Right cardiac atrium (tissue), 5 donors: ENCODE measurements at regions not wholly inside any gene's neighbourhood (a gene's known extent, or its start where the extent isn't known, plus 50 kb on each side); places are given as distances from the start of the nearest gene placed in this dataset.

Experiments used
- ATAC-seq, 2 donors: fragments of 200-7000 bp; cut with Tn5 transposase; one replicate each; pipeline versions ENCODE4 v1.8.0 to v1.9.1; 2020; ENCODE audit warnings: moderate library complexity in 2 of 2, mild to moderate bottlenecking in 1 of 2
- DNase-seq, 3 donors: peaks; one replicate each; pipeline ENCODE4 v3.0.0-alpha.2; 2020
- H3K27ac ChIP-seq: one replicate; pipeline ENCODE4 v1.5.1; 2013; ENCODE audit warnings: mild to moderate bottlenecking, low read length, control low read depth, moderate library complexity
- H3K27me3 ChIP-seq: one replicate; pipeline ENCODE4 v1.6.1; 2013; ENCODE audit not compliant: control insufficient read depth, insufficient read depth
- H3K4me1 ChIP-seq: one replicate; pipeline ENCODE4 v1.6.1; 2013; ENCODE audit warnings: low read length; ENCODE audit not compliant: control insufficient read depth, insufficient read depth
- H3K4me3 ChIP-seq: one replicate; pipeline ENCODE4 v1.5.1; 2013; ENCODE audit warnings: low read length, control low read depth
- H3K9me3 ChIP-seq: one replicate; pipeline ENCODE4 v1.6.1; 2013; ENCODE audit warnings: low read length; ENCODE audit not compliant: control insufficient read depth
- WGBS: extraction: QIAGEN DNeasy Blood & Tissue Kit; methylation state at CpG from one replicate; pipeline ENCODE4 v1.1.7; 2013; 5-methylcytosine and 5-hydroxymethylcytosine counted together
- intact Hi-C, 4 donors: fragments of 100-400 bp; cut with DNase I; formaldehyde crosslinking; loops; one replicate each; pipeline versions ENCODE4 v1.11.0 to v1.14.0; 2022 to 2023
- donor health status: healthy with polysubstance abuse.
- donor health status: DM: no; HTN: yes; CAD: no.
- donor health status: DM: no; HTN: no; CAD: no.
- donor health status: DM: no; HTN: yes; CAD: no; lungs with severe emphysema.
- donor health status: DM: yes; HTN: yes; CAD: no.

DNA sequence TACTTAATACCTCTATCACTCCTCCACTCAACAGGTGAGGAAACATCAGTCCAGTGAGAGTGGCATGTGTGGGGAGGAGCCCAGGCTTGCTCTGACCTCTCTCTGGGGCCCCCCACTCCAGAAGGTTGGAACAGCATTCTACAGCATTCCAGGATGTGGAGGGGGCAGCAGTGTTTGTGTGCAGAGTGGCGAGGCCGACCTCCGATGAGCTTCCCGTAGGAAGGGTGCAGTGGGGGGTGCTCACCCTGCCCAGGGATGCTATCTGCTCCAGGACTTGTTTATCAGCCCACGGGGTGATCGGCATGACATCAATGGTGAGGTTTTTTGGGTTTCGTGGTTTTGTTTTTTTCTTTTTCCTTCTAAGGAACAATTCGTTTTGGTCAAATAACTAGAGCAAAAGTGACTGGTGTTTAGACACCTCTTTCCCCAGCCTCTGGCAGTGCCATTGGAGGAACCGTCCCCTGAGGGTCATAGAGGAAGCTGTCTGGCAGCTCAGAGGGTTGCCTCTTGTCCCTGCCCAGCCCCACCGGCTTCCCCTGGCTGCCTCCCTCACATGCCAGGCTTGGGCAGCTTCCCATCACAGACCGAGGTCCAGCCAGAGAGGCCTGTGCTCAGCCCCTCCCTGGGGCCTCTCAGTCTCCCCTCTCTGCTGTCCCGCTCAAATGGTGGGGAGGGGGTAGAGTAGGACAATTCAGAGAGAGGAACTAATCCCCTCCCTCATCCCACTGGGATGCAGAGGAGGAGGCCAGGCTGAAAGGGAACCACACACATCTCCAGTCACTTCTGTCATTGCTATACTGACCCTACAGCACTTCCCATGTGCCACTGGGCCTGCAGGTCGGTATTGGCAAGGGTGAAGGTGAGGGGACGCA is 96.5 kb downstream of the ZFP36L2 start:
- Histone ChIP-seq H3K4me3 (no peak overlapping the region), H3K4me1 (peaks cover 12% of the 10 kb centered on the region), H3K27ac (peak overlapping the region; percentile 22), H3K27me3 (no peaks in the 10 kb centered on the region), H3K9me3 (no peaks in the 10 kb centered on the region)
- 49% methylated on average over 14 of the region's 14 CpGs for WGBS
- intact Hi-C loops: loop anchor here (5.0 to 10.0 kb wide), 3 partner anchors 97 to 355 kb away; partner anchors contain the start of gene ZFP36L2 (in 3 of the 4)
- ATAC-seq (peak; percentile 6 to 25), DNase-seq (peak; percentile 51 to 79 (median 78))

DNA sequence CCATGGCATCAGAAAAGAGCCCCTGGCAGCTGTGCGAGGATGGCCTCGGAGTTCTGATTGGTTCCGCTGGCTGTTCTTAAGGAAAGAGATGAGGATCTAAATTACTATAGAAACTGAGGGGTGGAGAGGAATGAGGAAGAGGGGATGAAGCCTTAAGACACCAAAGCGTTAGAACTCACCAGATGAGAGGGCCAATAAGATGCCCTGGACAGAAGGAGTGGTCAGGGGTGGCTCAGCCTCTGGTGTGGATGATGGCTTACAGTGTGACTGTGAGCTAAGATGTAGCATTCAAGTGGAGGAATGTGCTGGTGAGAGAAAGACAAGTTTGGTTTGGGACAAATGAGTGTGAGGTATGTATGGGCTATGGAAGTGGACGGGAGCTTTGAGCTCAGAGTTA is 97.8 kb downstream of the ZFP36L2 start:
- H3K9me3 ChIP-seq: no peaks in the 10 kb centered on the region
- no peak overlapping the region for H3K4me3 ChIP-seq
- no peaks in the 10 kb centered on the region for H3K27me3 ChIP-seq
- 86% methylated on average over 5 of the region's 5 CpGs for WGBS
- peaks cover 12% of the 10 kb centered on the region for H3K4me1 ChIP-seq
- ATAC-seq (no peak), DNase-seq (no peak)
- no peak overlapping the region for H3K27ac ChIP-seq
- intact Hi-C loops: loop anchor here in 2 of 4 donors (5.0 to 10.0 kb wide), 3 partner anchors 99 to 356 kb away; partner anchors contain the start of gene ZFP36L2 (in 1 of the 2)

DNA sequence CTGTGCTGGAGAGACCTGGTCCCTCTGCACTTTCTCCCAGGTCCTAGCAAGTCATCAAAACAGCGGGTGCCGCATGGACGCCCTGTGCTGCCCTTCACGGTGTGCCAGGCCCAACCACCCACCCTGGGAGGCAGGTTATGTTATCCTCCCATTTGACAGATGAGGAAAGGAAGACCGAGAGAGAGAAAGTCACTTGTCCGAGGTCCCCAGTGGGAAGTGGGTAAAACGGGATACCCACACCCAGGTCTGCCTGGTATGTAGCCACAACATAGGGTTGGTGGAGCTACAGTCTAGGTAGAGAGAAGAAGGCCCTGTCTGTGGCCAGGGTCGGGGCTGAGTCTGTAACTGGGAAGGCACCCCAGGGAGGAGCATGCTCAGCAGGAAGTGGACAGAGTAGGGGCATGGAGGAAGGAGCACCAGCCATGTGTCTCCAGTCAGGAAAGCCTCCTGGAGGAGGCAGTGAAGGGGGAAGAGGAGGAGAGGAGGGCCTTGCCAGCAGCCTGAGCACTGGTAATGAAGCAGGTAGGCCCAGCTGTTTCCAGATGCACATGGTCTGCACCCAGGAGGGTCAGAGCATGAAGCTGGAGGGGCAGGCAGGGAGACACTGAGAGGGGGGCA is 98.4 kb downstream of the ZFP36L2 start:
- WGBS: 88% methylated on average over 8 of the region's 8 CpGs
- ATAC-seq: no peak
- Histone ChIP-seq H3K27ac (no peak overlapping the region), H3K27me3 (no peaks in the 10 kb centered on the region), H3K4me3 (no peak overlapping the region), H3K9me3 (no peaks in the 10 kb centered on the region), H3K4me1 (peaks cover 12% of the 10 kb centered on the region)
- intact Hi-C loops: loop anchor here in 2 of 4 donors (5.0 to 10.0 kb wide), 3 partner anchors 99 to 357 kb away; partner anchors contain the start of gene ZFP36L2 (in 1 of the 2)
- DNase-seq: peak in 1 of 3 donors; percentile 48

DNA sequence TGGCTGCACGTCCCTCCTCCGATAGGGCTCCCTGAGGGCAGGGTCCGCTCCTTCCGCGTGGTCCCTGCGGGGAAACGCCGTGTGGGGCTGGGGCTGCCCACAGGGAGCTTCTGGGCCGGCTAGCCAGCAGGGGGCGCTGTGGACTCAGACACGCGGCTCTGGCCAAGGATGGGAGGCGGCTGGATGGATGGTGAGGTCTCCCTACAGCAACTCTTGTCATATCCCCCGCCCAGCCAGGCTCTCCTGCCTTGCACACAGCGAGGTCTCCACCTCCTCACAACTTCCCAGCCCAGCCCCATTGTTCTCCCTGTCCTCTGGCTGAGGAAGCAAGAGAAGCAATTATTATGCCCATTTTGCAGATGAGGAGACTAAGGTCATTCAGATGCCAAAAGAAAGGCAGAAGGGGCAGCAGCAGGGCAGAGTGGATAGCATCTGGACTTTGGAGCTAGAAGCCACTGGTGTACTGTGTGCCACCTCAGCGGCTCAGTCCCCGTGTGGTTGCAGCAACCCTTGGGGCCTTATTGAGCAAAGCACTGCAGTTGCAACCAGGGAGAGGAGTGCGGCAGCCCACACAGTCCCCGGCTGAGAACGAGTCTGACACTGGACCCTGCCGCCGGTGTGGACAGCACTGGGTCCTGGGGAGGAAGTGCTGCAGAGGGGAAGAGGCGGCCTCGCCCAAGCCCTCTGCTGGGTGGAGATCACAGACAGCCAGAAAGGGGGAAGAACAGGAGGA is 99.0 kb downstream of the ZFP36L2 start:
- H3K27ac ChIP-seq: no peak overlapping the region
- WGBS: 67% methylated on average over 24 of the region's 24 CpGs
- H3K9me3 ChIP-seq: no peaks in the 10 kb centered on the region
- H3K4me1 ChIP-seq: peaks cover 12% of the 10 kb centered on the region
- no peaks in the 10 kb centered on the region for H3K27me3 ChIP-seq
- intact Hi-C loops: loop anchor here in 2 of 4 donors (5.0 to 10.0 kb wide), 3 partner anchors 100 to 357 kb away; partner anchors contain the start of gene ZFP36L2 (in 1 of the 2)
- ATAC-seq: peak; percentile 34 to 47
- peak; percentile 73 to 91 (median 88) for DNase-seq
- H3K4me3 ChIP-seq: no peak overlapping the region

DNA sequence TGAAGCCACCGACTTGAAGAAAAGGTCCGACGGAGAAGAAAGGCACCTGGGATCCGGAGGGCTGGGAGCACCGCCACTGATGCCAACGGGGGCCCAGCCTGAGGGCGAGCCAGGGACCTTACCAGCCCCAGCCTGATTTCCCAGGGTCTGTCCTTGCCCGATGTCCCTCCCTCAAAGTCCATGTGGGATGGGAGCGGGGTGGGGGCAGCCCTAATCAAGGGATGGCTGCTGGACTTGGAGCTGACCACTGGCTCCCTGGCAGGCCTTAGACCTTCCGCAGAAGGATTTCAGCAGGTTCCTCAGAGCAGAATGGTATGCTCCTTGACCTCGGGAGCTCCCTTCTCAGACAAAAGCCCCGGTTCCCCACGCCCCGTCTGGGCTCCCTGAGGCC is 99.6 kb downstream of the ZFP36L2 start:
- H3K27me3 ChIP-seq: no peaks in the 10 kb centered on the region
- intact Hi-C loops: loop anchor here in 2 of 4 donors (5.0 to 10.0 kb wide), 3 partner anchors 100 to 358 kb away; partner anchors contain the start of gene ZFP36L2 (in 1 of the 2)
- H3K9me3 ChIP-seq: no peaks in the 10 kb centered on the region
- H3K4me1 ChIP-seq: peaks cover 12% of the 10 kb centered on the region
- 92% methylated on average over 14 of the region's 14 CpGs for WGBS
- H3K27ac ChIP-seq: no peak overlapping the region
- no peak overlapping the region for H3K4me3 ChIP-seq
- peak in 1 of 3 donors; percentile 45 for DNase-seq
- no peak for ATAC-seq

DNA sequence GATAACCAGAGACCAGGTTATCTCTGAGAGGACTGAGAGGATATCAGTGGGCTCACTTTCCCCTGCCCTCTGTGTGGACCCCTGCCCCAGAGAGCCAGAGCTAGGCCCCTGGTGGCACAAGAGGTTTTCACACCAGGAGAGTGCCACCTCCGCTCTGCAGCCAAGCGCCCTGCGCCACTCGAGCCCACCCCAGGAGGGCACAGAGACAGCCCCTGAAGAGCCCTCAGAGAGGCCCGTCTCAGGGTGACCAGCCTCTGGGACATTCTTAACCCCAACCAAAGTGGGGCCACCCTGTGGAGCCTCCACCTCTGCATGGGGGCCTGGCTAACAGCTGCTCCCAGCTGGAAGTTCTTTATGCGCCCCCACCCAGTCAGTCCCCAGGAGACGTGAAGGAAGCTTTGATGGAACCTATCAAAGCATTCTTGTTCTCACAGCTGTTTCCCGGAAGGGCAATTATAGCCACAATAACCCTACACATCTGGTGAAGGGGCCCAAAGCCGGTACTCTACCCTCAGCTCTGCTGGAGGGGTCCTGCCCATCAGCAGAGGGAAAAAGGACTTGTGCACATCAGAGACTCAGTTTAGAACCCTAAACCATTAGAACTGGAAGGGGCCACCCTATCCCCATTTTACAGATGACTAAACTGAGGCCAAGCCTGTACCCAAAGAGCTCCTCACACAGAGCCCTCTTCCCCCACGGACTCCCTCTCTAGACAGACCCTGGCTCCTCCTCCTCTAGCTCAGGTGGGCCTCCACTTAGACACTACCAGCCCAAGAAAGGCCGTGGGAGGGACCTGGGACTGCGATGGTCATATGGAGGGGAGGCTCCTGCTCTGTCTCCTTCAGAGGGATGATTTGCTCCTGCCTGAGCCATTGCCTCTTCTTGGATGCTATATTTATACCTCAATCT is 101.1 kb downstream of the ZFP36L2 start:
- 74% methylated on average over 12 of the region's 12 CpGs for WGBS
- Histone ChIP-seq H3K9me3 (no peaks in the 10 kb centered on the region), H3K4me1 (peaks cover 4% of the 10 kb centered on the region), H3K4me3 (no peak overlapping the region), H3K27me3 (no peaks in the 10 kb centered on the region), H3K27ac (no peak overlapping the region)
- intact Hi-C loops: loop anchor here in 2 of 4 donors (5.0 to 10.0 kb wide), 3 partner anchors 102 to 359 kb away; partner anchors contain the start of gene ZFP36L2 (in 1 of the 2)
- ATAC-seq (no peak), DNase-seq (no peak)

DNA sequence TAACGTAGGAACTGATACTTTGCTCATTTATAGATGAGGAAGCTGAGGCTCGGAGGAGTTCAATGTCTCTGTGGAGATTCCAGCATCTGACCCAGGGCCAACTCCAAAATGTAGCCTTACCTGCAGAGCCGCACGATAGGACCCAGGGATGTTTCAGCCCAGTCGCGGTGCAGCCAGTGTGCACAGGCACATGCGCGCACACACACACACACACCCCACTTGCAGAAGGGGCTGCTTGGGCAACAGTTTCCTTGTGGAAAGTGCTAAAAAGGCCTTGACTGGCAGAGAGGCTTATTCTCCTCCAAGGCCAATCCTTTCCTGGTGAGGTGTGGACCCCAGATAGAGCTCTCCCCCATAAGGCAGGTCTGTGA is 101.7 kb downstream of the ZFP36L2 start:
- Histone ChIP-seq H3K4me1 (no peaks in the 10 kb centered on the region), H3K9me3 (no peaks in the 10 kb centered on the region), H3K27me3 (no peaks in the 10 kb centered on the region), H3K27ac (no peak overlapping the region), H3K4me3 (no peak overlapping the region)
- WGBS: 84% methylated on average over 8 of the region's 8 CpGs
- DNase-seq (no peak), ATAC-seq (no peak)
- intact Hi-C loops: loop anchor here in 2 of 4 donors (5.0 to 10.0 kb wide), 3 partner anchors 103 to 360 kb away; partner anchors contain the start of gene ZFP36L2 (in 1 of the 2)

DNA sequence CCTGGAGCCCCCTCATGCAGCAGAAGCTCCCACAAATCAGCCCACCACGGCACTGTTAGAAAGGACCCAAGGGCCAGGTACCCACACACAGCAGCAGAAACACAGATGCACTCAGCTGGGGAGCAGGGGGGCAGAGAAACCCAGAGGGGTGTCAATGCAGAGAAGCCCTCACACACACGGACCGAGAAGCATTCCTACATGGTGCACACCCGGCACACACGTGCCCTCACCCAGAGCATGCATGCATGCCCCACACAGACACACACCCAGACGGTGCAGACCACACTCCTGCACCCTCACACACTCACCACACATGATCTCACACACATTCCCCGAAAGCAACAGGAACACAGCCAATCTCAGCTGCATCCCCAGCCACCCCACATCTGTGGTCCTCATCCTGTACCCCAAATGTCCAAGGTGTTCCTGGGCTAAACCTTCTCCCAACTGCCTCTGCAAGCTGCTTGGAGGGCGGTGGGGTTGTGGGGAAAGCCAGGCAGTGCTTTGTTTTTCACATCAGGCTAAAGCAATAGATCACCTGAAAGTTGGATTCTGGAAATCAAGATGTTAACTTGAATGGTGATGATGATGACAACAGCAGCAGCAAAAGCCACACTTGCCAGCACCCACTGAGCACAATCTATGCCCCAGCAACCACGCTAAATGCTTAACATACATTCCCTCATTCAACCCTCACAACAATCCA is 102.3 kb downstream of the ZFP36L2 start:
- Histone ChIP-seq H3K4me1 (no peaks in the 10 kb centered on the region), H3K9me3 (no peaks in the 10 kb centered on the region), H3K27ac (no peak overlapping the region), H3K4me3 (no peak overlapping the region), H3K27me3 (no peaks in the 10 kb centered on the region)
- intact Hi-C loops: loop anchor here in 2 of 4 donors (10.0 kb wide), 2 partner anchors 149 to 361 kb away; no protein-coding TSS in a partner anchor
- ATAC-seq (no peak), DNase-seq (no peak)
- WGBS: 73% methylated on average over 9 of the region's 9 CpGs

DNA sequence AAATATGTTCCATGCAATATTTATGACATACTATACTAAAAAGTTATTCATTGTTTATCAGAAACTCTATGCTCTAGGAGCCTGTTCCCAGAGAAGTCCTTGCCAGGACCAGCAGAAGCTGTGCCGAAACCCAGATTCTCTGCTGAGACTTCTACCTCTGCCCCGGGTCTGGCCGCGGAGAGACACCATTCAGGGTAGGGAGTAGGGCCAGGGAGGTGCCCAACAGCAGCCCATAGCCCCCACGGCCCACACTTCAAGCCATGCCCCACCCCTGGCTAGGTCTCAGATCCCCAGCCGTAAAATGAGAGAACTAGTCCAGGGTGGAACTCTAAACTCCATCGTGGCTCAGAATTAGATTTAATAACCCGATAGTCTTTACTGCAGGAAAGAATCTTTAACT is 102.9 kb downstream of the ZFP36L2 start:
- intact Hi-C loops: loop anchor here in 2 of 4 donors (10.0 kb wide), 2 partner anchors 149 to 361 kb away; no protein-coding TSS in a partner anchor
- Histone ChIP-seq H3K27ac (no peak overlapping the region), H3K27me3 (no peaks in the 10 kb centered on the region), H3K9me3 (no peaks in the 10 kb centered on the region), H3K4me1 (no peaks in the 10 kb centered on the region), H3K4me3 (no peak overlapping the region)
- ATAC-seq (no peak), DNase-seq (no peak)
- 56% methylated on average over 8 of the region's 8 CpGs for WGBS
